ENCODE measurements at regions not wholly inside any gene's neighbourhood (a gene's known extent, or its start where the extent isn't known, plus 50 kb on each side); places are given as distances from the start of the nearest gene placed in this dataset.

GRCh38 chr3:30542897-30543296, 63.5 kb upstream of the TGFBR2 start:
- no peak overlapping the region for H3K4me3 ChIP-seq
- H3K27me3 ChIP-seq, result no peaks in the 10 kb centered on the region
- H3K79me2 ChIP-seq, result no peaks in the 10 kb centered on the region
- H3K27ac ChIP-seq, result no peak overlapping the region
- WGBS (ENCODE audit: low lambda C conversion rate, missing lambda C conversion rate), result 95% methylated on average over 8 of the region's 8 CpGs
- H4K20me1 ChIP-seq (ENCODE audit: insufficient read depth, poor library complexity, severe bottlenecking), result no peaks in the 10 kb centered on the region
- H3K9me2 ChIP-seq (replicated peaks; ENCODE audit: insufficient read depth), result no peaks in the 10 kb centered on the region
- H3K9me3 ChIP-seq (ENCODE audit: low read depth), result no peaks in the 10 kb centered on the region
- no peak for DNase-seq (ENCODE audit: low spot score)
- no peak overlapping the region for H3K4me2 ChIP-seq
- no peaks in the 10 kb centered on the region for H3K36me3 ChIP-seq (replicated peaks; ENCODE audit: insufficient read depth, low read depth)
- no peaks in the 10 kb centered on the region for H3K4me1 ChIP-seq (ENCODE audit: insufficient read depth)
- no peak overlapping the region for H2AFZ ChIP-seq
- TF ChIP-seq, protein P1, sequence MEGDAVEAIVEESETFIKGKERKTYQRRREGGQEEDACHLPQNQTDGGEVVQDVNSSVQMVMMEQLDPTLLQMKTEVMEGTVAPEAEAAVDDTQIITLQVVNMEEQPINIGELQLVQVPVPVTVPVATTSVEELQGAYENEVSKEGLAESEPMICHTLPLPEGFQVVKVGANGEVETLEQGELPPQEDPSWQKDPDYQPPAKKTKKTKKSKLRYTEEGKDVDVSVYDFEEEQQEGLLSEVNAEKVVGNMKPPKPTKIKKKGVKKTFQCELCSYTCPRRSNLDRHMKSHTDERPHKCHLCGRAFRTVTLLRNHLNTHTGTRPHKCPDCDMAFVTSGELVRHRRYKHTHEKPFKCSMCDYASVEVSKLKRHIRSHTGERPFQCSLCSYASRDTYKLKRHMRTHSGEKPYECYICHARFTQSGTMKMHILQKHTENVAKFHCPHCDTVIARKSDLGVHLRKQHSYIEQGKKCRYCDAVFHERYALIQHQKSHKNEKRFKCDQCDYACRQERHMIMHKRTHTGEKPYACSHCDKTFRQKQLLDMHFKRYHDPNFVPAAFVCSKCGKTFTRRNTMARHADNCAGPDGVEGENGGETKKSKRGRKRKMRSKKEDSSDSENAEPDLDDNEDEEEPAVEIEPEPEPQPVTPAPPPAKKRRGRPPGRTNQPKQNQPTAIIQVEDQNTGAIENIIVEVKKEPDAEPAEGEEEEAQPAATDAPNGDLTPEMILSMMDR (IDR thresholded peaks at IDR 0.05; ENCODE audit: poor library complexity), result no peak
- TF ChIP-seq EZH2 (IDR thresholded peaks at IDR 0.05; ENCODE audit: borderline replicate concordance), result no peak
- no peak for TF ChIP-seq EZH2phosphoT487 (IDR thresholded peaks at IDR 0.05; ENCODE audit: low read depth, severe bottlenecking, unreplicated experiment)

GRCh38 chr3:30544812-30545211, 61.6 kb upstream of the TGFBR2 start:
- H3K4me3 ChIP-seq, result no peak overlapping the region
- no peaks in the 10 kb centered on the region for H3K9me3 ChIP-seq (ENCODE audit: low read depth)
- H3K4me1 ChIP-seq (ENCODE audit: insufficient read depth), result no peaks in the 10 kb centered on the region
- no peak overlapping the region for H2AFZ ChIP-seq
- H3K36me3 ChIP-seq (replicated peaks; ENCODE audit: insufficient read depth, low read depth), result no peaks in the 10 kb centered on the region
- no peak overlapping the region for H3K27ac ChIP-seq
- H3K27me3 ChIP-seq, result no peaks in the 10 kb centered on the region
- no peak for DNase-seq (ENCODE audit: low spot score)
- H3K4me2 ChIP-seq, result no peak overlapping the region
- no peaks in the 10 kb centered on the region for H4K20me1 ChIP-seq (ENCODE audit: insufficient read depth, poor library complexity, severe bottlenecking)
- 73% methylated on average over 3 of the region's 3 CpGs for WGBS (ENCODE audit: low lambda C conversion rate, missing lambda C conversion rate)
- TF ChIP-seq EZH2 (IDR thresholded peaks at IDR 0.05; ENCODE audit: borderline replicate concordance) (no peak), EZH2phosphoT487 (IDR thresholded peaks at IDR 0.05; ENCODE audit: low read depth, severe bottlenecking, unreplicated experiment) (no peak)
- TF ChIP-seq, protein P1 (IDR thresholded peaks at IDR 0.05; ENCODE audit: poor library complexity), result no peak
- H3K9me2 ChIP-seq (replicated peaks; ENCODE audit: insufficient read depth), result no peaks in the 10 kb centered on the region
- no peaks in the 10 kb centered on the region for H3K79me2 ChIP-seq

DNA sequence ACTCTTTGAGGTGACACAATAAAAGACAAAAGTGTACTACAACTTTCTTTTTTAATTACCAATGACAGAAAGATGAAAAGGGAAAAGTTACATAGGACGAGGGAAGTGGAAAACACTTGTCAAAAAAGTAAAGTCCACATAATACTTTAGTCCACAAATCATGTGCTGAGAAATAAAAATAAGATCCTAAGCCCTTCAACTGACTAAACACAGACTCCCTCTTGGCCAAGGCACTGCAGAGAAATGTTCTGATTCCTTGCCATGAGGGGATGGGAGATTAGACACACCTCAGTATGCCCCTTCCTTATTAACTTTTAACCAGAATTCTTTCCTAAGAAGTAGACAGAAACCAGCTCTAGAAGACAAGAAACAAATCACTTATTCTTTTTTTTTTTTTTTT, 59.5 kb upstream of the TGFBR2 start:
- H3K36me3 ChIP-seq (replicated peaks; ENCODE audit: insufficient read depth, low read depth), result no peaks in the 10 kb centered on the region
- TF ChIP-seq, protein P1 (IDR thresholded peaks at IDR 0.05; ENCODE audit: poor library complexity), result no peak
- TF ChIP-seq EZH2 (IDR thresholded peaks at IDR 0.05; ENCODE audit: borderline replicate concordance), result no peak
- no peak for TF ChIP-seq EZH2phosphoT487 (IDR thresholded peaks at IDR 0.05; ENCODE audit: low read depth, severe bottlenecking, unreplicated experiment)
- H3K27me3 ChIP-seq, result no peaks in the 10 kb centered on the region
- H3K27ac ChIP-seq, result no peak overlapping the region
- no peaks in the 10 kb centered on the region for H4K20me1 ChIP-seq (ENCODE audit: insufficient read depth, poor library complexity, severe bottlenecking)
- H3K9me3 ChIP-seq (ENCODE audit: low read depth), result no peaks in the 10 kb centered on the region
- H3K79me2 ChIP-seq, result no peaks in the 10 kb centered on the region
- no peak for DNase-seq (ENCODE audit: low spot score)
- 42% methylated on average over 1 of the region's 1 CpG for WGBS (ENCODE audit: low lambda C conversion rate, missing lambda C conversion rate)
- no peaks in the 10 kb centered on the region for H3K9me2 ChIP-seq (replicated peaks; ENCODE audit: insufficient read depth)
- H3K4me2 ChIP-seq, result no peak overlapping the region
- H2AFZ ChIP-seq, result no peak overlapping the region
- no peak overlapping the region for H3K4me3 ChIP-seq
- H3K4me1 ChIP-seq (ENCODE audit: insufficient read depth), result no peaks in the 10 kb centered on the region

GRCh38 chr3:30547716-30548115, 58.7 kb upstream of the TGFBR2 start:
- no peak overlapping the region for H3K4me2 ChIP-seq
- H3K27ac ChIP-seq, result no peak overlapping the region
- no peak for DNase-seq (ENCODE audit: low spot score)
- 97% methylated on average over 5 of the region's 5 CpGs for WGBS (ENCODE audit: low lambda C conversion rate, missing lambda C conversion rate)
- H3K9me3 ChIP-seq (ENCODE audit: low read depth), result no peaks in the 10 kb centered on the region
- no peaks in the 10 kb centered on the region for H3K36me3 ChIP-seq (replicated peaks; ENCODE audit: insufficient read depth, low read depth)
- TF ChIP-seq EZH2 (IDR thresholded peaks at IDR 0.05; ENCODE audit: borderline replicate concordance) (no peak), EZH2phosphoT487 (IDR thresholded peaks at IDR 0.05; ENCODE audit: low read depth, severe bottlenecking, unreplicated experiment) (no peak)
- TF ChIP-seq, protein P1 (IDR thresholded peaks at IDR 0.05; ENCODE audit: poor library complexity), result no peak
- H3K4me3 ChIP-seq, result no peak overlapping the region
- no peaks in the 10 kb centered on the region for H4K20me1 ChIP-seq (ENCODE audit: insufficient read depth, poor library complexity, severe bottlenecking)
- H3K79me2 ChIP-seq, result no peaks in the 10 kb centered on the region
- H3K4me1 ChIP-seq (ENCODE audit: insufficient read depth), result no peaks in the 10 kb centered on the region
- H3K9me2 ChIP-seq (replicated peaks; ENCODE audit: insufficient read depth), result no peaks in the 10 kb centered on the region
- H2AFZ ChIP-seq, result no peak overlapping the region
- no peaks in the 10 kb centered on the region for H3K27me3 ChIP-seq

Measured in hepatocyte (in vitro differentiated cells).